ENCODE measurements at regions not wholly inside any gene's neighbourhood (a gene's known extent, or its start where the extent isn't known, plus 50 kb on each side); places are given as distances from the start of the nearest gene placed in this dataset.

GRCh38 chr12:92359581-92360209, 214.0 kb upstream of the BTG1 start:
- H3K9me3 Mint-ChIP-seq = no peaks in the 10 kb centered on the region
- Histone ChIP-seq H3K4me3 (no peak overlapping the region), H3F3A (ENCODE audit: low read depth) (peaks cover 4% of the 10 kb centered on the region), H3K36me3 (no peaks in the 10 kb centered on the region), H3K4me2 (no peak overlapping the region), H3K4me1 (peaks cover 13% of the 10 kb centered on the region), H3K9me3 (ENCODE audit: low read depth) (no peaks in the 10 kb centered on the region), H3K79me2 (ENCODE audit: low read depth) (no peaks in the 10 kb centered on the region), H4K20me1 (ENCODE audit: low read depth) (no peaks in the 10 kb centered on the region), H3K9ac (no peak overlapping the region), H3K27ac (no peak overlapping the region), H2AFZ (replicated peaks) (no peak overlapping the region), H3K27me3 (no peaks in the 10 kb centered on the region)
- H3K36me3 Mint-ChIP-seq = peaks cover 1% of the 10 kb centered on the region
- H3K4me1 Mint-ChIP-seq = peaks cover 21% of the 10 kb centered on the region
- H3K27me3 Mint-ChIP-seq (ENCODE audit: insufficient read depth, low read depth) = peaks cover 8% of the 10 kb centered on the region
- no peak for DNase-seq (ENCODE audit: low spot score)
- H3K4me3 Mint-ChIP-seq = no peak overlapping the region
- no peak overlapping the region for H3K27ac Mint-ChIP-seq
- TF ChIP-seq EZH2phosphoT487 (IDR thresholded peaks at IDR 0.05) (no peak), EZH2 (IDR thresholded peaks at IDR 0.05) (no peak), CTCF (IDR thresholded peaks at IDR 0.05) (no peak)

- no peaks in the 10 kb centered on the region for H3K4me1 ChIP-seq
- H3K27me3 Mint-ChIP-seq (ENCODE audit: insufficient read depth, low read depth) = peaks cover 5% of the 10 kb centered on the region
- TF ChIP-seq CTCF (IDR thresholded peaks at IDR 0.05) (no peak), EZH2phosphoT487 (IDR thresholded peaks at IDR 0.05) (no peak), EZH2 (IDR thresholded peaks at IDR 0.05) (no peak)
These were observed 212.1 kb upstream of the BTG1 start for GRCh38 chr12:92357584-92358261.

GRCh38 chr12:92356425-92356824, 210.8 kb upstream of the BTG1 start:
- Mint-ChIP-seq H3K27ac (no peak overlapping the region), H3K9me3 (no peaks in the 10 kb centered on the region), H3K4me3 (no peak overlapping the region), H3K36me3 (peaks cover 1% of the 10 kb centered on the region), H3K27me3 (ENCODE audit: insufficient read depth, low read depth) (peaks cover 5% of the 10 kb centered on the region), H3K4me1 (no peaks in the 10 kb centered on the region)
- TF ChIP-seq CTCF (IDR thresholded peaks at IDR 0.05) = no peak
- Histone ChIP-seq H4K20me1 (ENCODE audit: low read depth) (no peaks in the 10 kb centered on the region), H3K36me3 (no peaks in the 10 kb centered on the region), H3K27ac (no peak overlapping the region), H3K27me3 (no peaks in the 10 kb centered on the region), H3K9ac (no peak overlapping the region), H2AFZ (replicated peaks) (no peak overlapping the region), H3K79me2 (ENCODE audit: low read depth) (no peaks in the 10 kb centered on the region), H3K4me1 (no peaks in the 10 kb centered on the region), H3F3A (ENCODE audit: low read depth) (no peaks in the 10 kb centered on the region), H3K9me3 (ENCODE audit: low read depth) (no peaks in the 10 kb centered on the region), H3K4me2 (no peak overlapping the region), H3K4me3 (no peak overlapping the region)
- no peak for DNase-seq (ENCODE audit: low spot score)

More at GRCh38 chr12:92357584-92358261, 212.1 kb upstream of the BTG1 start:
- H3K4me2 ChIP-seq = no peak overlapping the region
- no peak overlapping the region for H2AFZ ChIP-seq (replicated peaks)
- no peak overlapping the region for H3K4me3 Mint-ChIP-seq
- no peak overlapping the region for H3K4me3 ChIP-seq
- H3F3A ChIP-seq (ENCODE audit: low read depth) = no peaks in the 10 kb centered on the region
- no peak overlapping the region for H3K27ac Mint-ChIP-seq
- H3K9me3 Mint-ChIP-seq = no peaks in the 10 kb centered on the region
- no peak for DNase-seq (ENCODE audit: low spot score)
- peaks cover 1% of the 10 kb centered on the region for H3K36me3 Mint-ChIP-seq
- H3K4me1 Mint-ChIP-seq = peaks cover 6% of the 10 kb centered on the region
- no peaks in the 10 kb centered on the region for H3K27me3 ChIP-seq
- no peaks in the 10 kb centered on the region for H3K36me3 ChIP-seq
- H4K20me1 ChIP-seq (ENCODE audit: low read depth) = no peaks in the 10 kb centered on the region
- H3K9ac ChIP-seq = no peak overlapping the region
- H3K9me3 ChIP-seq (ENCODE audit: low read depth) = no peaks in the 10 kb centered on the region
- H3K79me2 ChIP-seq (ENCODE audit: low read depth) = no peaks in the 10 kb centered on the region
- no peak overlapping the region for H3K27ac ChIP-seq

Data from neural progenitor cell (in vitro differentiated cells).